ENCODE measurements at regions not wholly inside any gene's neighbourhood (a gene's known extent, or its start where the extent isn't known, plus 50 kb on each side); places are given as distances from the start of the nearest gene placed in this dataset.
A peak's percentile ranks its signal among the peaks of the same experiment; 100 is the strongest.

DNA sequence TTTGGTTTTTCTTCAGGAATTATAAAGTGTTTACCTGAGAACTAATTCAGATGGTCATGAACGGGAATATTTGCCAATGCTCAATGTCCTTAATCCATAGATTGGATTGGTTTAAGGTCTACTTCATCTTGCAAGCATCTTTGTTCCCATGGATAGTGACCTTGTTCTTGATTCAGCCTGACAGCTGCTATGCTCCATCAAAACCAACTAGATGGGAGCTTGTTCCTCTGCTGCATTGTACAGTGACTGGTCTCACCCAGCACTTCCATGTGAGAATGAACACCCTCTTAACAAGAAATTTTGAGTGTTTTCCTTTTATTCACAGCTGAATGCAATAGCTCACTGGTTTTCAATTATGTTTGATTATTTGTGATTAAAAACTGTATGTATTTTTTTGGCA is 312.6 kb upstream of the ACTBL2 start:
- DNase-seq (ENCODE audit: low read depth): no peak

DNA sequence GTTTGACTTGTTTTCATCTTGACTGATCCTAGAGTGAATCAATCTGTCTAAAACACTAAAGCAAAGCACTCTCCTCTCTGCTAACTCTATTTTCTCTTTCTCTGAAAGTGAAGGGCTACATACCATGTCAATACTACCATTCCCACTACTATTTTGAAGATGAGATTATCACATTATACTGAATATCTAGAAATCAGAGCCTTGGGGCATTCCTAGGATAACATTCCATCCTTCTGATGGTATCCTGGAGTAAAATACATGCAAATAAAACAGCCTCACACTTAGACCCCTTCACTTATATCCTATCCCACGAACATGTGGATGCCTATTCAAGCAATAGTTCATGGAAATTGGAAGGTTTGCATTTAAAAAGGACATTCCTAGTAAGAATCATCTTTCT is 309.3 kb upstream of the ACTBL2 start:
- DNase-seq (ENCODE audit: low read depth): no peak

DNA sequence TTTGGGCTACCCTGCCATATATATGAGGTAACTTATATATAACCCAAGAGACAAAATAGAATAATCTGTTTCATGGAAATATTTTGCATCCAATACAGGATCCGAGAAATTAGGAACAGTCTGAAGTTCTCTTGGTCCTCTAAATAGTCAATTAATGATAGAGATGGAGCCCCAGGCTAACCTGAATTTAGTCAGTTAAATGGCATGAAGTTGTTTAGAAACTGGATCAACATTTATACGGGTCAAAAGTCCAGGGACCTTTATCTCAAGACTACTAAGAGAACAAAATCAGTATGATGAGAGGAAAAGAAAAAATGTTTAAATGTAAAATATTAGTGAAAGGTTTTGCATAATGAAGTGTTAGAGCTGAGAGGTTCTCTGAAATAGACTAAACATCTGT is 303.3 kb upstream of the ACTBL2 start:
- DNase-seq (ENCODE audit: low read depth): no peak

DNA sequence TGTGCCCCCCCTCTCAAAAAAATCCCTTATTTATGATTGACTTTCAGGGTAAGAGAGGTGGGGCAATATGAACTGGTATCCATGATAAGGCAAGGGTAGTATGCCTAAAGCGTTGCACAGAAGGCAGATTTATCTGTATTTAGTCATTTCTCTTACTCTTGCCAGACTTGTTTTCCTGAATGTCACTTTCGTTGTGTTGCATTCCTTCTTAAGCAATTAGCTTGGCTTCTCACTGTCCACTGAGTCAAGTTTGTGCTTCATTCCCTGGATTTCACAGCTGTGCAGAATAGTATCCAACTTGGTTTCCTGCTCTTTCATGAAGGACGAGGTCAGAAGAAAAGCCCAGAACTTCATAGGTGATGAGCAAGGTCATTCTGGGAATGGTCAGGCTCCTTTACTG is 301.5 kb upstream of the ACTBL2 start:
- no peak for DNase-seq (ENCODE audit: low read depth)

DNA sequence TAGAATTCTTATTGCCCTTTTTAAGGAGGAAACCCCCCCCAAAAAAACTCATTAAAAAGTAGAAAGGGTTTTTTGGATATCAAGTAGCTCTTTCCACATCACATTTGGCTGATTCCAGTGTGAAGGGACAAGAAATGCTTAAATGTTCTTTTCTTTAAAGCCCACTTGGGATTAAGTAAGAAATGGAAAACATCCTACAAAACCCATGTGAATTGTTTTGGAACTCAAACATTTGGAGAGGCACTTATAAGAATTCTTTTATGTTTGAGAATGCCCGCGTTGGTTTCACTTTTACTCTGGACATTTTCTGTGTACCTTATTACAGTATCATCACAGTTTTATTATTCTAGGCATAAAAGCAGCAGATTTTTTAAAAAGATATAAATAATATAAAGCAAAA is 301.1 kb upstream of the ACTBL2 start:
- no peak for DNase-seq (ENCODE audit: low read depth)

DNA sequence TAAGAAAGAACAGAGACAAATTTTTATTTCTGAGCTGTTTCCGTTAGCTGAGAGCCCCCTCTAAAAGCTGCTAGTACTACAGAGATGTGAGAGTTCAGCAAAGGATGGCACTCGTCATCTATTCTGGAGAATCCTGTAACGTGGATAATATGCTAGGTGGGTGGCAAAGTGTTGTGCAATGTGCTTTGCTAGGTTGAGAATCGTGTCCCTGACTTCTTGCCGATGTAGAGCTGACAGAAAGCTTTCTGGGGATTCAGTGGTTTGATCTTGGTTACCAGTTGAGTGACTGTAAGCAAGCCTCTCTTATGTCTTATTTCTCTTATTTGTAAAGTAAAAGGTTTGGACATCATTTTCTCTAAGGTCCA is 298.3 kb upstream of the ACTBL2 start:
- DNase-seq (ENCODE audit: low read depth): no peak

DNA sequence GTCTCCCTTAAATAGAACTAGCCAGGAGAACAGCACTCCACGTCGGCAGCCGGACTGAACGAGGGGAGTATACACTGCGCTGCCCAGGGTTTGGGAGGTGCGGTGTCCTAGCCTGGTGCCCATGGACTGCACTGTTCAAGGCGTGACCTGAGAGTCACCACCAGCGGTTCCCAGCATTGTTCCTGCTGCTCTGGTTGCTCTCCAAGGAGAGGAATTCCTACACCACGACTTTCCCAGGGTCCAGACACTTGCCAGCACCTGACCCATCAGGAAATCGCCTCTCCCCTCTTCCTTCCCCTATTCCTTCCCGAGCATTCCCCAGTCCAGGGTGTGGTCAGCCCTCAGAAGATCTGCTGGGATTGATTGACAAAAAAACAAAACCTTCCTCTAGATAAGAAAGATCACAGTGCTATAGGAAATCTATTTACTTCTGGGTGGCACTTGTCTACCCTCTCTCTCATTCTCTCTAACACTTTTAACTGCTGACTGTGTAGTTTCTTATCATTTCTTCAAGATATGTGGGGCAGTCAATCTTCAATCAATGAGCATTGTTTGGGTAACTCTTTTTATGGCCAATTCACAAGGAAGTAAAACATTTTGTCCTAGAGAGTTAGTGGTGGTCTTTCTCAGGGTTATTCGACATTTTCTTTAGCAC is 297.8 kb upstream of the ACTBL2 start:
- no peak for DNase-seq (ENCODE audit: low read depth)

DNA sequence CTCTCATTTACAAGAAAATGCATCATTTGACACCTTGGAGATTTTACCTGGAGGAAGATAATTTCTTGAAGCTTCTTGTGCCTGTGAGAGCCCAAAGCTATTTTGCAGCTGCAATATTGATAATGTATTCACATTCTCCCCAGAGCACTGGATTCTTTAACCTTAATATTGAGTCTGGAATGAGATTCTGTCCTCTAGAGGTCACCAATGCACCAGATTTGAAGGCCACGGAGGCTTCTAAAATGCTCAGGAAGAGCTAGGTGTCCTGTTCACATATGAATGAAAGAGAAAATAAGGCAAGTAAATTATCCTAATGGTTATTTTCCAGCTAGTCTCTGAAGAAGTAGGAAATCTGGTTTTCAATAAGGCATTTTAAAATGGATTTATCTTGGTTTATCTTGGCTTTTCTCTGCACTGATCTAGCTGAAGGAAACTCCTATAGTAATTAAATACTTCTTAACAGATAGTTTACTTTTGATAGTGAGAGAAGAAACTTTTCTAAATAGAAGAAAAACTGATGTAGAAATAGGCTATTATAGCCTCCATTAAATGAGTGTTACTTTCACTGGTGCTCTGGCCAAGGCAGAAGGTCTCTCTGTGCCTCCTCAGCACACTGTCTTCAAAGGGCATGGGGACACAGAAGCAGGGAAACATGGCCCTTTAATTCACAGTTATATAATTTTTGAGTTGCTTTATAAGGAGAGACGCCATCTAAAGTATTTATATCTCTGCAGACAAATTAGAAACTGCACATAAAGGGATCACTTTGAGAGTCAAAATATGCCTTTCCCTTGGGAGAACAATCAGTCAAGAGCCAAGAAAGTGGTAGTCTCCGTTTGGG is 297.0 kb upstream of the ACTBL2 start:
- DNase-seq (ENCODE audit: low read depth): peak; percentile 82

DNA sequence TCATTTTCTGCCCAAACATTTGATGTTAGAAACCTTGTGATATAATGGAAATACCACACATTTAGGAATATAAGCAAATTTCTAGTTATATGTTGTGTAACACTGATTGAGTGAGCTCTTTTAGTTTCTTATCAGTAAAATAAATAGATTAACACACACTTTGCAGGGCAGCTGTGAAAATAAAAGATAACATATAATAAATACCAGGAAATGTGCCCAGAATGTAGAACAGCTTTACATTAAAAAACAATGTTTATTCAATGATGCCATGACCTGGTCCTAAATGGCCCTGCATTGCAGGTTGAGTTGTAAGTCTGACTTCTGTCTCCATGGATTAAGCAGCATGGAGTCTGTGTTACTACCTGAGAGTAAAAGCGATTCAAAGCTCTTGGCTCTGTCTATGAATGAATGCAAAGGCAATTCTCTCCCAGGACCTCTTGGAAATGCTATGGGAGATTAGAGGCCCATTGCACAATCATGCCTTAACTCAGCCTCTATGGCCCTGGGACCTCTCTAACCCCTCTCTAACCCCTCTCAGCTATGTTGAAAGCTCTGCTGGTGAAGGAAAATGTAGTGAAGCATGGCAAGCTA is 296.0 kb upstream of the ACTBL2 start:
- no peak for DNase-seq (ENCODE audit: low read depth)

DNA sequence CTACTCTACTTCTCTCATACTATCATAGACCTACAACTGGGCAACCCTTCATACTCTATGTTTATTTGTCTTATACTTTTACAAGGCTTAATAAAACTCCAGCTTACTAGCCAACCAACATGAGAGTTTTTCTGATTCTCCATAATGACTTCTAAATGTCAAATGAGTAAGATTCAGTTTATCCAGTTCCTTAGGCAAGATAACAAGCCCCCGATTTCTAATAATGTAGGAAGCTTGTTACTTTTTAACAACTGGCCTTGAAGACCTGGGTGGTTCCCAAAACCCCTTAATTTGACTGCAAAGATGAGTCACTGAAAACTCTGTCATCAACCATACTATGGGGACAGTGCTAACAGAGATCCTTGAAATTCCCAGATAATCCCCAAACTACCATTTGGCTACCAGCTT is 294.6 kb upstream of the ACTBL2 start:
- no peak for DNase-seq (ENCODE audit: low read depth)

DNA sequence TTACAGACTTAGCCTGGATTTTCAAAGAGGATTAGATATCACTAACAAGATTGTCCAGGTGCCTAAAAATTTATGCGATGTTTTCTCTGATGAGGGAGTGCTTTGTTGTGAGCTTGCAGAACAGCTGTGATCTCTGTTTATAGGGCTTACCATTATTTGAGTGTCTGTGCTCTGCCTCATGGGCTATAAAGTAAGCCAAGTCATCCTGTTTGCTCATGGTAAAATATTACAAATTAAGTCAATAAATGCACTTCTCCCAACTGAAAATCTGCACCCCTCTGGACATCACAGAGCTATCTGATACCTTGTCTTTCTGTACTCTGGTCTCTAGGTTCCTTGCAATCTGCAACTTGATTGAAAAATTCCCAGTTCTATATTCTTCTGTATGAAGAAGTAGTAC is 293.4 kb upstream of the ACTBL2 start:
- no peak for DNase-seq (ENCODE audit: low read depth)

DNA sequence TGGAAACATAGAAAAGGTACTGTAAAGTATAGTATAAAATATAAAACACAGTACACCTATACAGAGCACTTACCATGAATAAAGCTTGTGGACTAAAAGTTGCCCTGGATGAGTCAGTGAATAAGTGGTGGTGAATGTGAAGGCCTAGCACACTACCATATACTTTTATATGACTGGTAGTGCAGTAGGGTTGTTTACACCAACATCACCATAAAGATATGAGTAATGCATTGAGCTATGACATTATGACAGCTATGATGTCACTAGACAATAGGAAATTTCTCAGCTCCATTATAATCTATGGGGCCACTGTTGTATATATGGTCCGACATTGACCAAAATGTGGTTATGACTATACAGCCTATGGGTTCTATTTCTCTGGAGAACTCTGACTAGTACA is 291.8 kb upstream of the ACTBL2 start:
- no peak for DNase-seq (ENCODE audit: low read depth)

DNA sequence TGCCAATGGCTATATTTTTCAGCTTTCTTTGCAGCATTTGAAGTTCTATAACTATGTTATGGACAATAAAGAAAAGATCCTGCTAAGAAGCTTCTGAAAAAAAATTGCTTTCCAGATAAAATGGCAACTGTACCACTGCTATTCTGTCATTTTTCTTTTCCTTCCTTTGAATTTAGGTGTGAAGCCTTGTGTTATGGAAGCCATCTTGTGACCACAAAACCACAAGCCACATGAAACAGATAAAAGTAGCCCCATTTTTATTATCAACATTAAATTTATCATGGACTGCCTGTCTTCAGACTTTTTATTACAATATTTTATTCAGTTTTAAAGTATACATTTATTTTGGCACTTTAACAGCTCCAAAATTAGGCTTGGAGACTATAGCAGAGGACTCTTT is 289.9 kb upstream of the ACTBL2 start:
- DNase-seq (ENCODE audit: low read depth): no peak

DNA sequence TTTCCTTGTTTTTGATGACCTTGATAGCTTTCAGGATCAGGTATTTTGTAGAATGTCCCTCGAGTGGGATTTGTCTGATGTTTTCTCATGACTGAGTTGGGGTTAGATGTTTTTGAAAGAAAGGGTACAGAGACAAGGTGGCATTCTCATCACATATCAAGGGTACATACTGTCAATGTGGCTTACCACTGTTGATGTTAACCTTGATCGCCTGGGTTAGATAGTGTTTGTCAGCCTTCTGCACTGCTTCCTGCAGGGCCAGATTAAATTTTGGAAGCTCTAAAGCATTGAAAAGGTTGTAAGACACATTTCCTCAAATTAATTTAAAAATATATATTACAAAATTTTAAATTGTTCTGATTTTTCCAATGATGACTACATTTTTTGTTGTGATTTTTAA is 287.4 kb upstream of the ACTBL2 start:
- no peak for DNase-seq (ENCODE audit: low read depth)

DNA sequence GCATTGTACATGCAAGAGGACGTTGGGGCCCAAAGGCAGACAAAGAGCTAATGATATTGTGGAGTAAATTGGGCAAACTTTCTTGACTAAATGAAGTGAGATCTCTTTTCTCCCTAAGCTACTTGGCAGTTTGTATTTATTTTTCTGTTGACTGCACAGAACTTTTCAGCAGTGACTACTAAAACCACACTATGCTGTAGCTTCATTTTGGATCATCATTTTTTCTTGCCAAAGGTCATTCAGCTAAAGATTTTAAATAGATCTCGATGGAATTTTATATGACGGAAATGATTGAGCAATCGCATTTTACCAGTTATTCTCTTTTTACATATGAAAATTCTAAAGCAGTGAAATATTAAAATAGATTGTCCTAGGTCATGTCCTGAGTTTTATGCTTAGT is 286.1 kb upstream of the ACTBL2 start:
- DNase-seq (ENCODE audit: low read depth): no peak

DNA sequence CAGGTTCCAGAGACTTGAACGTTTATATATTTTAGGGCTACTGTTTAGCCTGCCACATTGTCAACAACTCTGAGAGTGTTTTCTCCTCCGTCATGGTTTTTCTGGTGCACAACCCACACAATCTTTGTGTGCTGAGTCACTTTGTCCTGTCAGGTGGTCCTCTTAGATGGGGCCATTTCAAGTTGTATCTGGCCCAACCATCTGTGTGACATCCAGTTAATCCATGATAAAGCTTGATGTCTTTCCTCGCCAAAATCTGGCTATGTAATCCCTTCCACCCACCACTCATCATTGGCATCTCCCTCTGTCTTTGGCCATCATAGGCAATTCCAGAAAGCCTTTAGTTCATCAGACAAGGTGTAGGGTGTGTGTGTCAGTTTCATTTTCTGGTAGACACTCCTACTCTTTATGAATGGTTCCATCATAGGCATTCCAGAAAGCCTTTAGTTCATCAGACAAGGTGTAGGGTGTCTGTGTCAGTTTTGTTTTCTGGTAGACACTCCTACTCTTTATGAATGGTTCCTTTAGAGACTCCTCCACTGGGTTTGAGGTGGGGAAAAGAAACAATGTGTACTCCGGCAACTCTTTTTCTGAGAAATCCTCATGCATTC is 282.0 kb upstream of the ACTBL2 start:
- DNase-seq (ENCODE audit: low read depth): no peak

DNA sequence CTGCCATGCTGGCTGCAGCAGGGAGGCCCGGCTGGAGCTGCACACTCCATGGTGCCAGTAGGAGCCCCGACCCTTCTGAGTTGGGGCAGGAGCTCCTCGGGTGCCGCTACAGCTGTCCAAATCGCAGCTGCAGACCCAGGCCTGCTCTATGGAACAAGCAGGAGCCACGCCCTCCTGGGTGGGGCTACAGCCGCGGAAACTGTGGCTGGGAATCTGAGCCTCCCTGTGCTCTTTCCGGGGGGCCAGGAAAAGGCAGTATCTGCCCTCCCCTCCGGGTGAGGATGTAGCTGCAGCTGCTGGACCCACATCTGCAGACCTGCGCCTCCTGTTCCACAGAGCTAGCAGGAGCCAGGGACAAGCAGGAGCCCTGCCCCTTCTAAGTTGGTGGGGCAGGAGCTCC is 278.9 kb upstream of the ACTBL2 start:
- no peak for DNase-seq (ENCODE audit: low read depth)

DNA sequence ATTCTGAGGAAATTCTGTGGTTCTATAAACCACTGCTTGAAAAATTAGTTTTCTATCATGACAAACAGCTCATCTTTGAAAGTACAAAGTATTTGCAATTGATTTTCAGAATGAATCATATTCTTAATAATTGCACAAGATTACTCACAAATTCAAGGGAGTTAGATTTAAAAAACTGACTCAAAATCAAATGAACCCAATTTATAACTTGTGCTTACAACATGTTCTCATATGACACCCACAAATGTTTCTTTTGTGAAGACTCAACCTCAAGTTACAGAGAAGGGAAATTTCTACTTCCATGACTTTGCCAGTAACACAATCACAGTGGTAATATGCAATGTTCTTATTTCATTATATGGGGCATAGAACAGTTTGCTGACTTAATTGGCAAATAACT is 272.0 kb upstream of the ACTBL2 start:
- DNase-seq (ENCODE audit: low read depth): no peak

DNA sequence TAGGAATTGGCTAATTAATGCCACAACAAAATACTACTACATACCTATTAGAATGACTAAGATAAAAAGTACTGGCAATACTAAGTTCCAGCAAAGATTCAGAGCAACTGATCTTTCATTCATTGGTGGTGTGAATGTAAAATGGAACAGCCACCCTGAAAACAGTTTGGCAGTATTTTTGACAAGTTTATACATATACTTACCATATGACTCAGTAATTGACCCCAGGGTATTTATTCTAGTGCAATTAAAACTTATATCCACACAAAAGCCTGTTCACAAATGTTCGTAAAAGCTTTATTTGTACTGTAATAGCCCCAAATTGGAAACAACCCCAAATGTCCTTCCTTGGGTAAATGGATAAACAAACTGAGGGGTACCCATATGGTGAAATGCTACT is 270.8 kb upstream of the ACTBL2 start:
- no peak for DNase-seq (ENCODE audit: low read depth)

DNA sequence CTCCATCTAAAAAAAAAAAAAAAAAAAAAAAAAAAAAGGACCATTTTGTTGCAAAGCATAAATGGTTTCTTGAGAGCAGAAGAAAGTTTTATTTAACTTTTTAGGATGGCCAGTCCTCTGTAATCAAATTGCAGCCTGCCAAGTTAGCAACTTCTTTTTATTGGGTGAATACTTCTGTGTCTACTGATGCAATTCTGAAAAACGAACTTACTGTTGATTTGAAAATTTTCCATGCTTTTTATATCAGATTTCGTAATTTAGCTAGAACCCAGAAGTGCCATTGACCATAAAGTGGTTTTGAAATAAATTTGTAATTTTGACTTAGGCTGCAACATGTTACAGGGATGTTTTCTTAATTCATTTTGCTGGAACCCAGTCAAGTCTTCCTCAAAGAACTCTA is 269.1 kb upstream of the ACTBL2 start:
- no peak for DNase-seq (ENCODE audit: low read depth)

DNA sequence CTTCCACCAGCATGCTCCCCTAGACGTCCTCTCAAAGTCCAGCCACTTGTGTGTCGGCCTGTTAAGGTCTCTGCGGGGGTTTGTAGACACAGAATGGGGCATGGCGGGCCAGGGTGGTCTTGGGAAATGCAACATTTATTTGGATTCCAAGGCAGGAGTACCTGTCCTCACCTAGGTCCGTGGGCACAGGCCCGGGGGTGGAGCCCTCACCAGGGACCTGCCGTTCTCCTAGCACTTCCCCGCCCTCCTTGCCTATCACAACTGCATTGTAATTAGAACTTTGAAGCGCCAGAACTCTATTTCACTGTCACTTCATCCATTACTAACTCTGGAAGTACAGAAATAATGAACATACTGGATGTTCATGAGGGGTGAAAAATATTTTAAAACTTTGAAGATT is 268.3 kb upstream of the ACTBL2 start:
- no peak for DNase-seq (ENCODE audit: low read depth)

DNA sequence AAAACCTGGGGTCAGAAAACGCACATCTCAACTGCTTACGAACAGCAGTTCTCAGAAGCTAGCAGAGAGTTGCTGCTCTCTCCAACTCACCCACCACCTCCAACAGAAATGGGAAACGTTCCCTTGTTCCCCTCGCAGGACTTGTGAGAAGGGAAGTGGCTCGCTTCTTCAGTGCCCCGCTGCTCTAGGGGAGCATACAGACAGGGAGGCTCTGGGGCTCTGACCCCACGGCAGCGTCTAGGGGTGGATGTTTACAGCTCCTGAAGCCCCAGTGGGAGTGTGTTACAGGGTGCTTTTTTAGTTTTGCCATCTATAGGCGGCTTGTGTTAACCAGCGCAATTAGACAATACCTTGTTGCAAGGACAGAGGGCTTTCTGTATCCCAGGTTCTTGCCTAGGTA is 267.7 kb upstream of the ACTBL2 start:
- no peak for DNase-seq (ENCODE audit: low read depth)

DNA sequence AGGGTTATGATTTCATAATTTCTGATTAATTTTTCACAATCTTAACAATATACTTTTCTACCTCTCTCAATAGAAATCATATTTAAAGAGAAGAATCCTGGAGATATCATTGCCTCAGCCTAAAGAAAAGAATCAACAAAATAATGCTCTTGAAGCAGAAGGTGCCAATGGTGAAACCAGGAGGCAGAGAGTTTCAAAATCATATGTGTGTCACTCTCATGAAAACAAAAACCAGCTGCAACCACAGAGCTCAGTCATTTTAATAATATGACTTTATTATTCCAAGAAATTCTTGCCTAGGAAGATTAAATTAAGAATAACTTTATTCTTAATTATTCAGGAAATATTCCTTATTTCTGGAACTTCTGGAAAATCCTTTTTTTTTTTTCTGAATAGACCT is 266.8 kb upstream of the ACTBL2 start:
- no peak for DNase-seq (ENCODE audit: low read depth)

Data from HS-5 (cell line).